Activated CD4-positive, alpha-beta T cell treated with anti-CD3 and anti-CD28 coated beads for 36 hours (primary cell): ENCODE measurements at regions not wholly inside any gene's neighbourhood (a gene's known extent, or its start where the extent isn't known, plus 50 kb on each side); places are given as distances from the start of the nearest gene placed in this dataset.

Experiments
- ATAC-seq: fragments of 200-7000 bp; cut with Tn5 transposase; one replicate; pipeline ENCODE4 v1.10.0; 2021; ENCODE audit warnings: mild to moderate bottlenecking, moderate library complexity
- CTCF ChIA-PET: fragments of 350-600 bp; sonication (Branson Sonifier 250); formaldehyde crosslinking; loops from one replicate; lab custom pipeline; 2021; ENCODE audit warnings: antibody characterized with exemption; lab: Charles Lee
- POLR2A ChIA-PET: fragments of 350-600 bp; sonication (Branson Sonifier 250); formaldehyde crosslinking; loops from one replicate; lab custom pipeline; 2021; ENCODE audit warnings: antibody characterized with exemption, inconsistent platforms; lab: Charles Lee
- DNase-seq: peaks from one replicate; pipeline ENCODE4 v3.0.0-alpha.2; 2020
- H3K27ac Mint-ChIP-seq: one replicate; pipeline ENCODE4 v1.8.0; 2021; ENCODE audit warnings: mixed read lengths
- H3K27me3 Mint-ChIP-seq: one replicate; pipeline ENCODE4 v1.8.0; 2021; ENCODE audit warnings: mixed read lengths
- H3K36me3 Mint-ChIP-seq: one replicate; pipeline ENCODE4 v1.8.0; 2021; ENCODE audit warnings: low read depth, mixed read lengths
- H3K4me1 Mint-ChIP-seq: one replicate; pipeline ENCODE4 v1.8.0; 2021; ENCODE audit warnings: mixed read lengths
- H3K4me3 Mint-ChIP-seq: one replicate; pipeline ENCODE4 v1.8.0; 2021; ENCODE audit warnings: mild to moderate bottlenecking, moderate library complexity, mixed read lengths
- H3K9me3 Mint-ChIP-seq: one replicate; pipeline ENCODE4 v1.8.0; 2021; ENCODE audit warnings: low read depth, mixed read lengths
- intact Hi-C, 2 experiments: fragments of 100-400 bp; cut with DNase I in 1 of 2; cut with micrococcal nuclease in 1 of 2; formaldehyde crosslinking; loops; one replicate each; pipeline versions ENCODE4 v1.14.2 to v1.15.1; 2022 to 2024; cut with DNase I, micrococcal nuclease

GRCh38 chr10:65555192-65555591 is 1370.6 kb upstream of the LRRTM3 start:
- H3K27me3 Mint-ChIP-seq, result no peaks in the 10 kb centered on the region
- CTCF ChIA-PET, result no interaction called here
- POLR2A ChIA-PET, result no interaction called here
- ATAC-seq, result no peak
- H3K4me3 Mint-ChIP-seq, result no peak overlapping the region
- peaks cover 7% of the 10 kb centered on the region for H3K9me3 Mint-ChIP-seq
- no peak for DNase-seq
- no peak overlapping the region for H3K27ac Mint-ChIP-seq
- no peaks in the 10 kb centered on the region for H3K36me3 Mint-ChIP-seq
- intact Hi-C loops, result no loop called here
- no peaks in the 10 kb centered on the region for H3K4me1 Mint-ChIP-seq

- DNase-seq, result no peak
- no peak for ATAC-seq
- Mint-ChIP-seq H3K36me3 (no peaks in the 10 kb centered on the region), H3K27me3 (no peaks in the 10 kb centered on the region), H3K4me3 (no peak overlapping the region), H3K4me1 (no peaks in the 10 kb centered on the region), H3K27ac (no peak overlapping the region), H3K9me3 (peaks cover 10% of the 10 kb centered on the region)
- intact Hi-C loops, result no loop called here
- ChIA-PET CTCF (no interaction called here), POLR2A (no interaction called here)
Observed at GRCh38 chr10:65556006-65556405, 1369.8 kb upstream of the LRRTM3 start.

GRCh38 chr10:65559369-65559768 is 1366.5 kb upstream of the LRRTM3 start:
- Mint-ChIP-seq H3K27ac (no peak overlapping the region), H3K4me3 (no peak overlapping the region), H3K27me3 (no peaks in the 10 kb centered on the region), H3K9me3 (peaks cover 10% of the 10 kb centered on the region), H3K4me1 (no peaks in the 10 kb centered on the region), H3K36me3 (no peaks in the 10 kb centered on the region)
- intact Hi-C loops, result no loop called here
- ChIA-PET POLR2A (interaction anchor here (0.7 kb wide), 1 partner anchor 172 kb away, joined by 3 read pairs; no protein-coding TSS in a partner anchor), CTCF (interaction anchor here (0.8 kb wide), 1 partner anchor 122 kb away, joined by 3 read pairs; no protein-coding TSS in a partner anchor)
- ATAC-seq, result no peak
- DNase-seq, result no peak

- CTCF ChIA-PET, result no interaction called here
- H3K4me1 Mint-ChIP-seq, result no peaks in the 10 kb centered on the region
- H3K4me3 Mint-ChIP-seq, result no peak overlapping the region
- intact Hi-C loops, result no loop called here
- ATAC-seq (no peak), DNase-seq (no peak)
- no peak overlapping the region for H3K27ac Mint-ChIP-seq
- POLR2A ChIA-PET, result no interaction called here
- H3K36me3 Mint-ChIP-seq, result no peaks in the 10 kb centered on the region
- H3K27me3 Mint-ChIP-seq, result no peaks in the 10 kb centered on the region
- H3K9me3 Mint-ChIP-seq, result peaks cover 3% of the 10 kb centered on the region
Observed at GRCh38 chr10:65565246-65565645, 1360.6 kb upstream of the LRRTM3 start.

GRCh38 chr10:65566906-65567305 is 1358.9 kb upstream of the LRRTM3 start:
- ATAC-seq (no peak), DNase-seq (no peak)
- H3K4me3 Mint-ChIP-seq, result no peak overlapping the region
- H3K27me3 Mint-ChIP-seq, result peaks cover 2% of the 10 kb centered on the region
- H3K27ac Mint-ChIP-seq, result no peak overlapping the region
- CTCF ChIA-PET, result no interaction called here
- H3K9me3 Mint-ChIP-seq, result no peaks in the 10 kb centered on the region
- intact Hi-C loops, result no loop called here
- H3K4me1 Mint-ChIP-seq, result no peaks in the 10 kb centered on the region
- POLR2A ChIA-PET, result no interaction called here
- H3K36me3 Mint-ChIP-seq, result no peaks in the 10 kb centered on the region

GRCh38 chr10:65570143-65571010 is 1355.5 kb upstream of the LRRTM3 start:
- no peak overlapping the region for H3K27ac Mint-ChIP-seq
- H3K4me1 Mint-ChIP-seq, result no peaks in the 10 kb centered on the region
- H3K4me3 Mint-ChIP-seq, result no peak overlapping the region
- POLR2A ChIA-PET, result no interaction called here
- no peak for ATAC-seq
- H3K9me3 Mint-ChIP-seq, result no peaks in the 10 kb centered on the region
- H3K36me3 Mint-ChIP-seq, result no peaks in the 10 kb centered on the region
- intact Hi-C loops, result no loop called here
- DNase-seq, result no peak
- peaks cover 2% of the 10 kb centered on the region for H3K27me3 Mint-ChIP-seq
- CTCF ChIA-PET, result no interaction called here

GRCh38 chr10:65571011-65571570 is 1354.7 kb upstream of the LRRTM3 start:
- ChIA-PET CTCF (no interaction called here), POLR2A (no interaction called here)
- Mint-ChIP-seq H3K9me3 (no peaks in the 10 kb centered on the region), H3K36me3 (no peaks in the 10 kb centered on the region), H3K27ac (no peak overlapping the region), H3K4me3 (no peak overlapping the region), H3K27me3 (peaks cover 2% of the 10 kb centered on the region), H3K4me1 (no peaks in the 10 kb centered on the region)
- DNase-seq (no peak), ATAC-seq (no peak)
- intact Hi-C loops, result no loop called here

- H3K27me3 Mint-ChIP-seq, result no peaks in the 10 kb centered on the region
- DNase-seq (no peak), ATAC-seq (no peak)
- H3K36me3 Mint-ChIP-seq, result no peaks in the 10 kb centered on the region
- no peak overlapping the region for H3K27ac Mint-ChIP-seq
- intact Hi-C loops, result no loop called here
- H3K9me3 Mint-ChIP-seq, result peaks cover 15% of the 10 kb centered on the region
- no peak overlapping the region for H3K4me3 Mint-ChIP-seq
- POLR2A ChIA-PET, result no interaction called here
- H3K4me1 Mint-ChIP-seq, result no peaks in the 10 kb centered on the region
- CTCF ChIA-PET, result interaction anchor here (0.6 kb wide), 1 partner anchor 25 kb away, joined by 3 read pairs; no protein-coding TSS in a partner anchor
Observed at GRCh38 chr10:65581426-65582026, 1344.3 kb upstream of the LRRTM3 start.

- no peak for DNase-seq
Observed at GRCh38 chr10:65602182-65602865, 1323.5 kb upstream of the LRRTM3 start.

GRCh38 chr10:65611592-65611991 is 1314.2 kb upstream of the LRRTM3 start:
- POLR2A ChIA-PET, result no interaction called here
- H3K4me3 Mint-ChIP-seq, result no peak overlapping the region
- CTCF ChIA-PET, result no interaction called here
- no peak overlapping the region for H3K27ac Mint-ChIP-seq
- no peak for DNase-seq
- intact Hi-C loops, result no loop called here
- no peaks in the 10 kb centered on the region for H3K4me1 Mint-ChIP-seq
- peaks cover 11% of the 10 kb centered on the region for H3K9me3 Mint-ChIP-seq
- no peaks in the 10 kb centered on the region for H3K36me3 Mint-ChIP-seq
- ATAC-seq, result no peak
- H3K27me3 Mint-ChIP-seq, result no peaks in the 10 kb centered on the region

More at GRCh38 chr10:65602182-65602865, 1323.5 kb upstream of the LRRTM3 start:
- Mint-ChIP-seq H3K4me3 (no peak overlapping the region), H3K4me1 (no peaks in the 10 kb centered on the region), H3K27ac (no peak overlapping the region), H3K9me3 (peaks cover 7% of the 10 kb centered on the region), H3K27me3 (no peaks in the 10 kb centered on the region), H3K36me3 (no peaks in the 10 kb centered on the region)
- ATAC-seq, result no peak
- intact Hi-C loops, result no loop called here
- POLR2A ChIA-PET, result no interaction called here
- CTCF ChIA-PET, result no interaction called here

- ATAC-seq (no peak), DNase-seq (no peak)
- CTCF ChIA-PET, result no interaction called here
- Mint-ChIP-seq H3K27me3 (no peaks in the 10 kb centered on the region), H3K36me3 (no peaks in the 10 kb centered on the region), H3K4me1 (no peaks in the 10 kb centered on the region), H3K4me3 (no peak overlapping the region), H3K9me3 (peaks cover 9% of the 10 kb centered on the region), H3K27ac (no peak overlapping the region)
- POLR2A ChIA-PET, result no interaction called here
- intact Hi-C loops, result no loop called here
Observed at GRCh38 chr10:65614956-65615565, 1310.8 kb upstream of the LRRTM3 start.
